RWPE1 (cell line): ENCODE measurements at regions not wholly inside any gene's neighbourhood (a gene's known extent, or its start where the extent isn't known, plus 50 kb on each side); places are given as distances from the start of the nearest gene placed in this dataset.

Experiments used
- CTCF ChIA-PET: fragments of 350-600 bp; sonication (Branson Sonifier 250); formaldehyde crosslinking; extraction: SDS; loops from one replicate; lab custom pipeline; 2021; lab: Yijun Ruan, JAX
- POLR2A ChIA-PET: fragments of 400-600 bp; formaldehyde crosslinking; extraction: SDS; loops from one replicate; lab custom pipeline; 2020; ENCODE audit warnings: antibody characterized with exemption; ENCODE audit not compliant: low non-redundant PET; lab: Yijun Ruan, JAX
- DNase-seq: peaks from one replicate; pipeline ENCODE4 v3.0.0; 2012; ENCODE audit warnings: low spot score
- H3K27ac ChIP-seq: fragments of 450-650 bp; 2 replicates; pipeline ENCODE4 v1.5.1; 2017
- TF ChIP-seq, protein P1 (sequence below): fragments of 450-650 bp; conservative IDR thresholded peaks from 2 replicates; pipeline ENCODE4 v1.5.1; 2017; ENCODE audit warnings: low read depth, mild to moderate bottlenecking

DNA sequence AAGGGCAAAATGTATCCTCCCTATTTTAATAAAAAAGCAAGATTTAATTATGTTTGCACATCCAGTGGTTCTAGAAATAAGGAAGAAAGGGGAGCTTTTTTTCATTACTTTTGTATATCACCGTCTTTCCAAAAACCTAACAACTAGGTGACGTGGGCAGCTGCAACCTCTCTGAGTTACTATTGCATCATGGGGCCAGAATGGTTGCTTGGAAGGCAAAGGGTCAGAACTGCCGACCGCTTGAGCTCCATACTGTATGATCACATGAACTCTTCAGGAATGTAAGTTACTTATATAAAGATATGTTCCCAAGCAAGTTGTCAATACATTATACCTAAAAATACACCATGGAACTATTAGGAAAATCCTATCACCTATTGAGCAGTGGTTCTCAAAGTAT, 85.6 kb upstream of the HIVEP3 start:
- POLR2A ChIA-PET: no interaction called here
- TF ChIP-seq, protein P1, sequence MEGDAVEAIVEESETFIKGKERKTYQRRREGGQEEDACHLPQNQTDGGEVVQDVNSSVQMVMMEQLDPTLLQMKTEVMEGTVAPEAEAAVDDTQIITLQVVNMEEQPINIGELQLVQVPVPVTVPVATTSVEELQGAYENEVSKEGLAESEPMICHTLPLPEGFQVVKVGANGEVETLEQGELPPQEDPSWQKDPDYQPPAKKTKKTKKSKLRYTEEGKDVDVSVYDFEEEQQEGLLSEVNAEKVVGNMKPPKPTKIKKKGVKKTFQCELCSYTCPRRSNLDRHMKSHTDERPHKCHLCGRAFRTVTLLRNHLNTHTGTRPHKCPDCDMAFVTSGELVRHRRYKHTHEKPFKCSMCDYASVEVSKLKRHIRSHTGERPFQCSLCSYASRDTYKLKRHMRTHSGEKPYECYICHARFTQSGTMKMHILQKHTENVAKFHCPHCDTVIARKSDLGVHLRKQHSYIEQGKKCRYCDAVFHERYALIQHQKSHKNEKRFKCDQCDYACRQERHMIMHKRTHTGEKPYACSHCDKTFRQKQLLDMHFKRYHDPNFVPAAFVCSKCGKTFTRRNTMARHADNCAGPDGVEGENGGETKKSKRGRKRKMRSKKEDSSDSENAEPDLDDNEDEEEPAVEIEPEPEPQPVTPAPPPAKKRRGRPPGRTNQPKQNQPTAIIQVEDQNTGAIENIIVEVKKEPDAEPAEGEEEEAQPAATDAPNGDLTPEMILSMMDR: no peak
- CTCF ChIA-PET: no interaction called here
- DNase-seq: no peak
- H3K27ac ChIP-seq: no peak overlapping the region

DNA sequence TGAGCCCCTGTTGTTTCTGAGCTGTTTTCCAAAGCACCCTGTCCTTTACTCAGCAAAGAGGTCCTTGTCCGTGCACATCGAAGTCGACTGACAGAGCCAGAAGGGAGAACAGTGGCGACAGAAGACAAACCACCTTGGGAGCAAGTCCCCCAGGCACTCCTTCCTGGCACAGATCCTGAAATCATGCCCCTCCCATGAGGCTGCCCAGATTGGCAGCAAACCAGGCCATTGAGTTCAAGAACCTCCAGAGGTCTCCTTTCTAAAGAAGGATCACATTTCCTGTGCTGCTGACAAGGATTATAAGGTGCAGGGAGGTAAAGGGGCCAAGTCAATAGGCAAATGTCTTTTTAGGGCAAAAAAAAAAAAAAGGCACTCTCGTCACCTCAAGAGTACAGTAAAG, 84.7 kb upstream of the HIVEP3 start:
- TF ChIP-seq, protein P1: no peak
- peak; percentile 9 for DNase-seq
- no peak overlapping the region for H3K27ac ChIP-seq
- POLR2A ChIA-PET: no interaction called here
- CTCF ChIA-PET: interaction anchor here (0.6 kb wide), 1 partner anchor 92 kb away, joined by 3 read pairs; no protein-coding TSS in a partner anchor

DNA sequence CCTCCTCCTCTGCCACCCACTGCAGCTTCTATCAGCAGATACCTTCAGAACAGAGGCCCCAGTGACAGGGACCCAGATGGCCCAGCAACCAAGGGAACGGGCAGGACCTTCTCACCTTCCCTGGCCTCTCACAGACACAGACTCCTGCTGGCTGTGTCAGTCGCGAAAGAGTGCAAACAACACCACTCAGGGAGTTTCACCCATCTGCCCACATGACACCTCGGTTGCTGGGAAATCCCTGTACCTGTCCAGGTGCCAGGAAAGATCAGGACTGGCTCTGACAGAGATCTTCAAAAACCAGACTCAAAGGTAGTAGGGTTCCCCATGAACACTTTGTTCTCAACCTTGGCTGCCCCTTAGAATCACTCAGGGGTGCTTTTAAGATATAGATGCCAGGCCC, 83.5 kb upstream of the HIVEP3 start:
- ChIA-PET POLR2A (no interaction called here), CTCF (no interaction called here)
- TF ChIP-seq, protein P1: no peak
- DNase-seq: no peak
- no peak overlapping the region for H3K27ac ChIP-seq

DNA sequence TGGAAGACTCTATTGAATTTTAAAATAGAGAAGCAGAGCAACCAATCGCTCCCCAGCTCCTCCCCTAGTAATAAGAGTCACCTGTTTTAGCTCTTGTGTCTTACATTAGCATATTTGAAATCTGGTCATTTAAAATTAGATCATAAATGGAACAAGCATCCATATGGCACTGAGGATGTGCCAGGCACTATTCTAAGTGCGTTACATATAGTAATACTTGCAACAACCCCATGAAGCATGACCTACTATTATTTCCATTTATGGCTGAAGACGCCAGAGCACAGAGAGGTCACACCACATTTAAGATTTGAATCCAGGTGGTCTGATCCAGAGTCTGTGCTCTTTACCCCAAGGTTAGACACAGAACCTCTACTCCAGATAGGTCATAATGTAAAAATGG, 82.0 kb upstream of the HIVEP3 start:
- CTCF ChIA-PET: no interaction called here
- TF ChIP-seq, protein P1: no peak
- DNase-seq: no peak
- POLR2A ChIA-PET: no interaction called here
- H3K27ac ChIP-seq: no peak overlapping the region

DNA sequence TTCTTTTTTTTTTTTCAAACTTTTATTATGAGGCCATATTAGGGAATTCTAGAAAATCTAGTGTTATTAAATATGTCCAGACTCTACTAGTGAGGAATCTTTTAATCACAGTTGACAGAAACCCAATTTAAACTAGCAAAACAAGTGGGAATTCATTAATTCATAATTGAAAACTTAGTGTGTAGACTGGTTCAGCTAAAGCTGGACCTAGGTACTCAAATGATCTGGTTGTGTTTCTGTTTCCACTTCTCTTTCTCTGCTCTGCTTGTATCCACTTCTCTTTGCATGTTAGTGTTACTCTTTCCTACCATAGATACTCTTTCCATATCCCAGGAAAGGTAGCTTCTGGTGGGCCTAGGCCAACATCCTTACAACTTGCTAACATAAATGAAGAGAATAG, 81.2 kb upstream of the HIVEP3 start:
- no peak for DNase-seq
- no peak overlapping the region for H3K27ac ChIP-seq
- TF ChIP-seq, protein P1: no peak
- ChIA-PET POLR2A (no interaction called here), CTCF (no interaction called here)

DNA sequence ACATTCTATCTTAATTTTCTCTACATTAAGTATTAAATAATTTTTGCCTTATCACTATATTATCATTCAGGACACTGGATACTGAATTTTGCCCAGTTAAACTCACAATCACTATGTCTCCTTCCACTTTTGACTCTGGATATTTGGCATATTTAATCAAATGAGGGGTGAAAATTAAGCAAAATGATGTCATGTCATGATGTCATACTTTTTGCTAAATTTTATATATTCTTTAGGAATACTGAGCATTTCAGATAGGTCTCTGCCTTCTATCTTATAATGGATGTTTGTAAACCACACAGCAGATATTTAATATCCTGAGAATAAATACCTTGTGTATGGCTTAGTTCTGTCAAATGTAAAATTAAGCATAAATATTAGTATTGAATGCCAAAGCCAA, 79.5 kb upstream of the HIVEP3 start:
- TF ChIP-seq, protein P1: no peak
- ChIA-PET POLR2A (no interaction called here), CTCF (interaction anchor here (0.6 to 0.7 kb wide), 2 partner anchors 69 to 422 kb away, joined by 3 read pairs; no protein-coding TSS in a partner anchor)
- no peak overlapping the region for H3K27ac ChIP-seq
- DNase-seq: no peak

DNA sequence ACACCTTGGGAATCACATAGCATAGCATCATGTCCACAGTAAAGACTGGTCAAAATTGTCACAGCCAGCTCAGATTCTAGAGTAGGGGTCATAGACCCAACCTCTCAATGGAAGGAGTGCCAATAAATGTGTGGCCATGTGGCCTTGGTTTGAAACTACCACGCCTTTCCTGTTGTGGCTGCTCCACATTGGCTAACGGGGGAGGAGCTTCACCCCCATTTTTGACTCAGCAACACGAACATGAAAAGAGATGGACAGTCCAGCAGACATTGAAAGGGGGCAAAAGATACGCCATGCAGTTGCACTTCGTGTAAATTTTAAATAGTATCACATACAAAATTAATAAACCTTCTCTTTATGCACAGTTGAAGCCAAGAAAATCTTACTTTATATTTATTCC, 78.4 kb upstream of the HIVEP3 start:
- ChIA-PET POLR2A (no interaction called here), CTCF (no interaction called here)
- no peak overlapping the region for H3K27ac ChIP-seq
- DNase-seq: no peak
- TF ChIP-seq, protein P1: no peak
